OCI-LY7 (cell line): ENCODE measurements at regions not wholly inside any gene's neighbourhood (a gene's known extent, or its start where the extent isn't known, plus 50 kb on each side); places are given as distances from the start of the nearest gene placed in this dataset.
"Not testable (repeated sequence)": the region's sequence is repeated elsewhere in the genome, so short reads cannot be mapped to it uniquely, and the experiment has no call there.

Experiments used
- CTCF ChIP-seq: fragments of 200-600 bp; sonication (generic); conservative IDR thresholded peaks from 2 replicates; pipeline ENCODE4 v1.5.1; 2014; ENCODE audit warnings: mild to moderate bottlenecking, antibody characterized with exemption, low read length, moderate library complexity, mixed read lengths
- EZH2phosphoT487 ChIP-seq: fragments of 200-600 bp; sonication (generic); IDR thresholded peaks from 2 replicates; pipeline ENCODE4 v1.6.1; 2018; ENCODE audit warnings: low read depth, borderline replicate concordance, mild to moderate bottlenecking, mixed run types, antibody characterized with exemption, low read length, moderate library complexity, mixed read lengths

DNA sequence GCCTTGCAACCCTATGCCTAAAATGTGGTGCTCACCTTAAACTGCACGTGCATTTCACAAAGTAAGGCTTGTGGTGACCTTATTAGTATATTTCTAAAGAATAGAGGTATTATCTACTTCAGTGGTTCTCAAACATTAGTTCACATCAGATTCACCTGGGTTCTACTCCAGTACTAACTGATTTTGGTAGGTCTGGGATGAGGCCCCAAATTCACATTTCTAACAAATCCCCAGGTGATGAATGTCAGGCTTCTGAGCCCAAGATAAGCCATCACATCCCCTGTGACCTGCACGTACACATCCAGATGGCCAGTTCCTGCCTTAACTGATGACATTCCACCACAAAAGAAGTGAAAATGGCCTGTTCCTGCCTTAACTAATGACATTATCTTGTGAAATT lies 329.1 kb upstream of the KCNMB2 start:
- not testable (repeated sequence) for TF ChIP-seq CTCF, EZH2phosphoT487
